ENCODE measurements at regions not wholly inside any gene's neighbourhood (a gene's known extent, or its start where the extent isn't known, plus 50 kb on each side); places are given as distances from the start of the nearest gene placed in this dataset.

DNA sequence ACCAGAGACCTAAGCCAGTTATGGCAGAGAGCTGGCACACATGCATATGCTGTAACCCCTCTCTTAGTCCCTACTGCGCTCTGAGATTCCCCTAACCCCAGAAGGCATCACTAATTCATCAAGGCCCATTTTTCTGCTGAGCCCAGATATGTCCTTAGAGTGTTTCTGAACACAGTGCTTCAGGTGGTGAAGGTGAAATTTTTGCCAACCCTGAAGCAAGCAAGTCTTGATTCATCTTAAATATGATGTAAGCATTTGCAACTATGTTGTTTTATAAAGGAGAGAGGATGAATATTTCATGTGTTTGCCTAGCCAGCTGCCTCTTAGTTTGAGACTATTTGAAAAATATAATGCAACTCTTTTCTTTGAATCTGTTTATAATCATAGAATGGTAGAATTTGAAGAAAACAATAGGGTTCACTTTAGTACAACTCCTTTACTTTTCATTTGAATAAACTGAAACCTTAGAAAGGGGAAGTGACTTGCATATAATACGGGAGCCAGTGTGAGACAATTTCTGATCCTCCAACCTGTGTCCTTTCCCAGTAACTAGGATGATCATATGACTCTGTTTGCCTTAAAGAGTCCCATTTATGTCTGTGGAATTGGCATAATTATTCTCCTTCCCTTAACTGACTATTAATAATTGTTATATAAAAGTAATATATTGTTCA lies 194.3 kb upstream of the MTNR1B start:
- TF ChIP-seq, protein P1, sequence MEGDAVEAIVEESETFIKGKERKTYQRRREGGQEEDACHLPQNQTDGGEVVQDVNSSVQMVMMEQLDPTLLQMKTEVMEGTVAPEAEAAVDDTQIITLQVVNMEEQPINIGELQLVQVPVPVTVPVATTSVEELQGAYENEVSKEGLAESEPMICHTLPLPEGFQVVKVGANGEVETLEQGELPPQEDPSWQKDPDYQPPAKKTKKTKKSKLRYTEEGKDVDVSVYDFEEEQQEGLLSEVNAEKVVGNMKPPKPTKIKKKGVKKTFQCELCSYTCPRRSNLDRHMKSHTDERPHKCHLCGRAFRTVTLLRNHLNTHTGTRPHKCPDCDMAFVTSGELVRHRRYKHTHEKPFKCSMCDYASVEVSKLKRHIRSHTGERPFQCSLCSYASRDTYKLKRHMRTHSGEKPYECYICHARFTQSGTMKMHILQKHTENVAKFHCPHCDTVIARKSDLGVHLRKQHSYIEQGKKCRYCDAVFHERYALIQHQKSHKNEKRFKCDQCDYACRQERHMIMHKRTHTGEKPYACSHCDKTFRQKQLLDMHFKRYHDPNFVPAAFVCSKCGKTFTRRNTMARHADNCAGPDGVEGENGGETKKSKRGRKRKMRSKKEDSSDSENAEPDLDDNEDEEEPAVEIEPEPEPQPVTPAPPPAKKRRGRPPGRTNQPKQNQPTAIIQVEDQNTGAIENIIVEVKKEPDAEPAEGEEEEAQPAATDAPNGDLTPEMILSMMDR (IDR thresholded peaks at IDR 0.05) = no peak
- no peak for TF ChIP-seq POLR2A (IDR thresholded peaks at IDR 0.05)

Data from body of pancreas (tissue), 4 donors.